Type B pancreatic cell (in vitro differentiated cells): ENCODE measurements at regions not wholly inside any gene's neighbourhood (a gene's known extent, or its start where the extent isn't known, plus 50 kb on each side); places are given as distances from the start of the nearest gene placed in this dataset.

Source experiments
- DNase-seq: peaks from one replicate; pipeline ENCODE4 v3.0.0; 2021; ENCODE audit warnings: mixed read lengths; ENCODE audit not compliant: unreplicated experiment; ENCODE audit errors: extremely low spot score
- H3K27ac Mint-ChIP-seq: 2 replicates; pipeline ENCODE4 v1.8.0; 2021; ENCODE audit warnings: mild to moderate bottlenecking, mixed read lengths
- H3K27me3 Mint-ChIP-seq: 2 replicates; pipeline ENCODE4 v1.8.0; 2021; ENCODE audit warnings: mixed read lengths
- H3K36me3 Mint-ChIP-seq: 2 replicates; pipeline ENCODE4 v1.8.0; 2021; ENCODE audit warnings: mixed read lengths
- H3K4me1 Mint-ChIP-seq: one replicate; pipeline ENCODE4 v1.8.0; 2021; ENCODE audit warnings: mixed read lengths; ENCODE audit not compliant: unreplicated experiment
- H3K4me3 Mint-ChIP-seq: 2 replicates; pipeline ENCODE4 v1.8.0; 2021; ENCODE audit warnings: mild to moderate bottlenecking, mixed read lengths
- H3K9me3 Mint-ChIP-seq: 2 replicates; pipeline ENCODE4 v1.8.0; 2021; ENCODE audit warnings: mixed read lengths
- CTCF ChIP-seq: fragments of 200-600 bp; sonication (generic); conservative IDR thresholded peaks from 2 replicates; pipeline ENCODE4 v1.5.0; 2021; ENCODE audit warnings: antibody characterized with exemption, mild to moderate bottlenecking

GRCh38 chr13:77458736-77459135 lies 76.8 kb upstream of the SCEL start:
- Mint-ChIP-seq H3K27ac (no peak overlapping the region), H3K27me3 (no peaks in the 10 kb centered on the region), H3K4me1 (peaks cover 26% of the 10 kb centered on the region), H3K36me3 (no peaks in the 10 kb centered on the region), H3K4me3 (no peak overlapping the region), H3K9me3 (no peaks in the 10 kb centered on the region)
- TF ChIP-seq CTCF, result no peak
- no peak for DNase-seq

GRCh38 chr13:77457966-77458365 lies 77.5 kb upstream of the SCEL start:
- H3K9me3 Mint-ChIP-seq, result no peaks in the 10 kb centered on the region
- H3K27ac Mint-ChIP-seq, result no peak overlapping the region
- no peaks in the 10 kb centered on the region for H3K36me3 Mint-ChIP-seq
- TF ChIP-seq CTCF, result no peak
- H3K4me3 Mint-ChIP-seq, result no peak overlapping the region
- H3K27me3 Mint-ChIP-seq, result no peaks in the 10 kb centered on the region
- DNase-seq, result no peak
- H3K4me1 Mint-ChIP-seq, result peaks cover 26% of the 10 kb centered on the region

GRCh38 chr13:77456271-77456670 lies 79.2 kb upstream of the SCEL start:
- Mint-ChIP-seq H3K9me3 (no peaks in the 10 kb centered on the region), H3K27ac (no peak overlapping the region), H3K36me3 (no peaks in the 10 kb centered on the region), H3K4me1 (peaks cover 26% of the 10 kb centered on the region), H3K4me3 (no peak overlapping the region), H3K27me3 (no peaks in the 10 kb centered on the region)
- TF ChIP-seq CTCF, result no peak
- no peak for DNase-seq

- no peak for DNase-seq
- Mint-ChIP-seq H3K27me3 (no peaks in the 10 kb centered on the region), H3K9me3 (peaks cover 6% of the 10 kb centered on the region), H3K36me3 (no peaks in the 10 kb centered on the region), H3K27ac (no peak overlapping the region), H3K4me3 (no peak overlapping the region), H3K4me1 (peaks cover 6% of the 10 kb centered on the region)
- TF ChIP-seq CTCF, result no peak
These were observed 86.2 kb upstream of the SCEL start for GRCh38 chr13:77449265-77449664.

- Mint-ChIP-seq H3K4me1 (peaks cover 6% of the 10 kb centered on the region), H3K36me3 (no peaks in the 10 kb centered on the region), H3K4me3 (no peak overlapping the region), H3K9me3 (peaks cover 6% of the 10 kb centered on the region), H3K27ac (no peak overlapping the region), H3K27me3 (no peaks in the 10 kb centered on the region)
- TF ChIP-seq CTCF, result no peak
- DNase-seq, result no peak
These were observed 86.8 kb upstream of the SCEL start for GRCh38 chr13:77448689-77449088.

- peaks cover 6% of the 10 kb centered on the region for H3K9me3 Mint-ChIP-seq
These were observed 92.0 kb upstream of the SCEL start for GRCh38 chr13:77443511-77443910.

More at GRCh38 chr13:77443511-77443910, 92.0 kb upstream of the SCEL start:
- Mint-ChIP-seq H3K4me1 (no peaks in the 10 kb centered on the region), H3K27me3 (no peaks in the 10 kb centered on the region), H3K27ac (no peak overlapping the region), H3K4me3 (no peak overlapping the region), H3K36me3 (no peaks in the 10 kb centered on the region)
- TF ChIP-seq CTCF, result no peak
- no peak for DNase-seq
